NK-92 treated with Interleukin-12 subunit alpha and Interleukin-12 subunit beta, amount 100 ng/mL, for 24 hours (cell line): ENCODE measurements at regions not wholly inside any gene's neighbourhood (a gene's known extent, or its start where the extent isn't known, plus 50 kb on each side); places are given as distances from the start of the nearest gene placed in this dataset.
"Not testable (repeated sequence)": the region's sequence is repeated elsewhere in the genome, so short reads cannot be mapped to it uniquely, and the experiment has no call there.

Experiments
- DNase-seq: peaks from one replicate; lab custom pipeline; 2025; lab: John Stamatoyannopoulos, UW

GRCh38 chrX:150212672-150213480 is 150.2 kb upstream of the MAMLD1 start:
- DNase-seq = no peak

- no peak for DNase-seq
These were observed 149.6 kb upstream of the MAMLD1 start for GRCh38 chrX:150213481-150214030.

- DNase-seq = not testable (repeated sequence)
These were observed 147.1 kb upstream of the MAMLD1 start for GRCh38 chrX:150216000-150216399.

- DNase-seq = no peak
These were observed 146.4 kb upstream of the MAMLD1 start for GRCh38 chrX:150216716-150217115.

GRCh38 chrX:150217609-150218008 is 145.5 kb upstream of the MAMLD1 start:
- no peak for DNase-seq

GRCh38 chrX:150219374-150220185 is 143.5 kb upstream of the MAMLD1 start:
- no peak for DNase-seq

GRCh38 chrX:150223176-150224015 is 139.7 kb upstream of the MAMLD1 start:
- no peak for DNase-seq

- DNase-seq = no peak
These were observed 138.4 kb upstream of the MAMLD1 start for GRCh38 chrX:150224676-150225075.

GRCh38 chrX:150225266-150225665 is 137.9 kb upstream of the MAMLD1 start:
- DNase-seq = no peak

- DNase-seq = no peak
These were observed 137.4 kb upstream of the MAMLD1 start for GRCh38 chrX:150225756-150226155.

GRCh38 chrX:150226223-150226965 is 136.7 kb upstream of the MAMLD1 start:
- no peak for DNase-seq

- no peak for DNase-seq
These were observed 135.7 kb upstream of the MAMLD1 start for GRCh38 chrX:150227321-150227860.

- no peak for DNase-seq
These were observed 135.2 kb upstream of the MAMLD1 start for GRCh38 chrX:150227873-150228410.

GRCh38 chrX:150228431-150228830 is 134.7 kb upstream of the MAMLD1 start:
- DNase-seq = no peak

GRCh38 chrX:150229030-150229429 is 134.1 kb upstream of the MAMLD1 start:
- no peak for DNase-seq

- DNase-seq = no peak
These were observed 133.6 kb upstream of the MAMLD1 start for GRCh38 chrX:150229481-150229880.

GRCh38 chrX:150230952-150231351 is 132.2 kb upstream of the MAMLD1 start:
- not testable (repeated sequence) for DNase-seq

GRCh38 chrX:150231368-150231767 is 131.7 kb upstream of the MAMLD1 start:
- DNase-seq = not testable (repeated sequence)

GRCh38 chrX:150232222-150232621 is 130.9 kb upstream of the MAMLD1 start:
- not testable (repeated sequence) for DNase-seq

GRCh38 chrX:150234126-150234525 is 129.0 kb upstream of the MAMLD1 start:
- DNase-seq = no peak

- DNase-seq = no peak
These were observed 126.8 kb upstream of the MAMLD1 start for GRCh38 chrX:150236327-150236726.
